ENCODE measurements at regions not wholly inside any gene's neighbourhood (a gene's known extent, or its start where the extent isn't known, plus 50 kb on each side); places are given as distances from the start of the nearest gene placed in this dataset.

- no peak overlapping the region for H3K4me3 ChIP-seq (ENCODE audit: low read depth, low read length)
Observed at GRCh38 chr15:70198441-70199123, 100.9 kb upstream of the TLE3 start.

- H3K4me3 ChIP-seq (ENCODE audit: low read depth, low read length) = no peak overlapping the region
Observed at GRCh38 chr15:70197945-70198361, 100.2 kb upstream of the TLE3 start.

- H3K4me3 ChIP-seq (ENCODE audit: low read depth, low read length) = no peak overlapping the region
Observed at GRCh38 chr15:70197318-70197944, 99.7 kb upstream of the TLE3 start.

GRCh38 chr15:70196372-70197316 lies 98.9 kb upstream of the TLE3 start:
- no peak overlapping the region for H3K4me3 ChIP-seq (ENCODE audit: low read depth, low read length)

DNA sequence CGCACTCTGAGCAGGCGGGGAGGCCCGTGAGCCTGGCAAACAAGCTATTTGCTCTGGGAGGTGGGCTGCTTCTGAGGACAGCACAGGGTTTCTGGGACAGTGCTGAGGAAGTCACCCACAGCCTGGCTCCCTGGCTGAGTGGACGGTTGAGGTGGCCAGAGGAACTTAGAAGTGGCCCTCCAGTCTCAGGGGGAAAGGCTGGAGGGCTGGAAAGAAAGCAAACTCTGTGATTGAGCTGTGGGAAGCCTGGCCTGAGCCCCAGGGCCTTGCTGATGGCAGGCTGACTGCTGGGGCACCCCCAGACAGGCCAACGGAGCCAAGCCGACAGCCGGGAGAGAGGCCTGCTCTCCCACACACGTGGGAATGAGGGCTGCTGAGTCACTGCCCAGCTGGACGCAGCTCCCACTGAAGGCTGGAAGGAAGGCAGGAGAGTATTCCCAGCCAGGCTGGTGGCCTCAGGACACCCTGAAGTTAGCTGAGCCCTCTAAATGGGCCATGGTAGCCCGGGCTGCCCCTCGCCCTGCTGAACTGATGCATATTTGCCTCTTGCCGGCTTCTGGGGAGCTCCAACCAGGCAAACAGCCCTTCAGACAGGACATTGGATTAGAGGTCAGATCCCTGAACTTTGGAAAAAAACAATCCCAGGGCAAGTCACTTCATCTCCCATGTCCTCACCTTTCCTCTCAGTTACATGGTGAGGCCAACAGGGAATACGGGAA lies 98.0 kb upstream of the TLE3 start:
- no peak overlapping the region for H3K4me3 ChIP-seq (ENCODE audit: low read depth, low read length)

- H3K4me3 ChIP-seq (ENCODE audit: low read depth, low read length) = no peak overlapping the region
Observed at GRCh38 chr15:70195171-70195570, 97.5 kb upstream of the TLE3 start.

GRCh38 chr15:70194266-70194665 lies 96.5 kb upstream of the TLE3 start:
- no peak overlapping the region for H3K4me3 ChIP-seq (ENCODE audit: low read depth, low read length)

DNA sequence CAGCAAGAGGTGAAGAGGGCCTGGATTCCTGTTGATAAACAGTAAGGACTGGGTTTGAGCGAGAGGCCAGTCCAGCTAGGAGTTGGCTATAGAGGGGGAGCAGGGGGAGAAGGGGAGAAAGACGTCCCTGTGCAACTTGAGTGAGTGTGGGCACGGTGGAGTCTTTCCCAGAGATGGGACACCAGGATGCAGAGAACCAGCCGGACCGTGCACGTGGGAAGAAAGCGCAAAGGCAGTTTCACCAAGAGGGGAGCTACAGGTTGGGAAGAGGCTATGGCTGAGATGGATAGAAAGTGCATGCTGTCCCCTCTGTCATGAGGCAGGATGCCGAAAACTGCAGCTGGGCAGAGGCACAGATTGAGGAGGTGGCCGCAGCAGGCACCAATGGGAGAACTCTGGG lies 96.0 kb upstream of the TLE3 start:
- H3K4me3 ChIP-seq (ENCODE audit: low read depth, low read length) = no peak overlapping the region

- H3K4me3 ChIP-seq (ENCODE audit: low read depth, low read length) = no peak overlapping the region
Observed at GRCh38 chr15:70192490-70192889, 94.8 kb upstream of the TLE3 start.

GRCh38 chr15:70192041-70192440 lies 94.3 kb upstream of the TLE3 start:
- H3K4me3 ChIP-seq (ENCODE audit: low read depth, low read length) = no peak overlapping the region

DNA sequence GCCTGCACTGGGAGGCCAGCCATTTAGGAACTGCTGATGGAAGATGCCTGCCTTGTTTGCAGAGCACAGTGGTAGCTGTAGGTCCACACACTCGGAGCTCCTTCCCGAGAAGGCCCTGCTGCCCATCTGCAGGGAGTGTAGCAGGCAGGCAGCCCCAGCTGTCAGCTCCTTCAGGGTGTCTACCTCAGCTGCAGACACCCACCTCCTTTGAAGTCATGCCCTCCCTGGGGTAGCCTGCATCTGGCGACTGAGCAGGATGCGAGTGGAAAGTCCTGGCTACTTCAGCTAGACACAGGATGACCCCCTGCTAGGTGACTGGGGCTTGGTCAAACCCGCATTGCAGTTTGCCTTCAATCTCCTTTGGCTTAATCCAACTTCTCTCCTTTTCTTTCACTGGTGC lies 93.2 kb upstream of the TLE3 start:
- H3K4me3 ChIP-seq (ENCODE audit: low read depth, low read length) = no peak overlapping the region

DNA sequence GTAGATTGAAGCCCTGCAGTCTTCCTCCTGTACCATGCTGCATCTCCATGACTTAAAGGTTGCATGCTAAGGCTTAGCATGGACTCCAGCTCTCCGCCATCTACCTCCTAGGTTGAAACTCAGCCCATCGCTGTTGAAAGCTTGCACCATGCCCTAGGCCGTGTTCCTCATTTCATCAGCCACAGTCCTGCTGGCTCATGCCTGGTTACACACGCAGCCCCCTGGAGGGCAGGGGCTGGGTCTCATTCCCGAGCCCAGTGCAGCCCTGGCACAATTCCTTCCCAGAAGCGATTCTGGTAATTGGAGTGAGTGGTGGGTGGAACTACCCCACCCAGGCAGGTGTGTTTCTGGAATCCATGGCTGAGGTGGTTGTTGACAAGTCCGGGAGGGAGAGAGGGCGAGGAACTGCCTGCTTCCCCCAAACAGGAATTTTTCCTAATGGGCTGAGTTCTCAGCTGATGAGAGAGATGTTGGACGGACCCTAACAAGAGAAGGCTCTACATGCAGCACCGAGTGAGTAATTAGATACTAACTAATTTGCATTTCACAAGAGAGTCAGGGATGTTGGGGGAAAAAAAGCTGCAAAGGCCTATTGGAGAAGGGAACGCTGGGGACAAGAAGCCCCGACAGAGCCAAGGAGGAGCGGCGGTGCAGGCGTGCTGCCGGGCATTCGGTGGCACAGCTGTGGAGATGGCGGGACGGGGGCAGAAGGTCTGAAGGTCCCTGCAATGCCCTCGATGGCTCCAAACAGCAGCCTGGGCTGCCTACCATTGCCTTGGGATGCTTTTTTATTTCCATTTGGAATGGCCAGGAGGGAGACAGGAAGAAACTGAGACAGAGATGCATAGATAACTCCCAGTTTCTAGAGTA lies 92.3 kb upstream of the TLE3 start:
- no peak overlapping the region for H3K4me3 ChIP-seq (ENCODE audit: low read depth, low read length)

DNA sequence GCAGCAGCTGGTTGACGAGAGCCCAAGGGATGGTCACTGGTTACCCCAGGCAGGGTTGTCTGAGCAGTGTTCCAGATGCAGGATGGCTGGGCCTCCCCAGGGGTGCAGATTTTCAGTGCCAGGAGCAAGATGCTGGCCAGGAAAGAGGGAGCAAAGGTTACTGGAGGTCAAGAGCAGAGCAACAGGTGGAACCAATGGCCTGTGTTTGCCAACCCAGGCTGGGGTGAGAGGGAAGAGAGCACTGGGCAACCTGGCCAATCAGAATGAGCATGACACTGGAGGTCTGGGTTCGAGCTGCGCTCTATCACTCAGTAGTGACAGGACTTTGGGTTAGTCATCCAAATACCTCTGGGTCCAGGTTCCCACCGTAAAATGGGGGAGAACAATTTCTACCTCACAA lies 90.6 kb upstream of the TLE3 start:
- no peak overlapping the region for H3K4me3 ChIP-seq (ENCODE audit: low read depth, low read length)

DNA sequence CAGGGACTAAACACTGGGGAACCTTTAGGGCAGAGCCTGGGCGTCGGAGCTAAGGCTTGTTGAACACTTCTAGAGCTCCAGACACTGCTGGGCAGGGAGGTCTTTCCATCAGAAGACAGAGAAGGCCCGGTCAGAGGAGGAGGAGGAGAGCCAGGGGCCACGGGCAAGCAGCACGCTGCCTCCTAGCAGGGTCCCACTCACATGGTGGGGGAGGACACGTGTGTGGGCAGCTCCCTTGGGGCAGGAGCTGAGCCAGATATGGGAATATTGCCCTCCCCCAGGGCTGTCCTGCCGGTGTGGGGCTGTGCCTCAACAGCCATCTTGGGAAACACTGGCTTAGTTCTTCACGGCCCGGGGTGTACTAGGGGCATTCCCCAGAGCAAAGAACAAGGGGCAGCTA lies 89.6 kb upstream of the TLE3 start:
- no peak overlapping the region for H3K4me3 ChIP-seq (ENCODE audit: low read depth, low read length)

GRCh38 chr15:70186152-70186551 lies 88.4 kb upstream of the TLE3 start:
- H3K4me3 ChIP-seq (ENCODE audit: low read depth, low read length) = no peak overlapping the region

DNA sequence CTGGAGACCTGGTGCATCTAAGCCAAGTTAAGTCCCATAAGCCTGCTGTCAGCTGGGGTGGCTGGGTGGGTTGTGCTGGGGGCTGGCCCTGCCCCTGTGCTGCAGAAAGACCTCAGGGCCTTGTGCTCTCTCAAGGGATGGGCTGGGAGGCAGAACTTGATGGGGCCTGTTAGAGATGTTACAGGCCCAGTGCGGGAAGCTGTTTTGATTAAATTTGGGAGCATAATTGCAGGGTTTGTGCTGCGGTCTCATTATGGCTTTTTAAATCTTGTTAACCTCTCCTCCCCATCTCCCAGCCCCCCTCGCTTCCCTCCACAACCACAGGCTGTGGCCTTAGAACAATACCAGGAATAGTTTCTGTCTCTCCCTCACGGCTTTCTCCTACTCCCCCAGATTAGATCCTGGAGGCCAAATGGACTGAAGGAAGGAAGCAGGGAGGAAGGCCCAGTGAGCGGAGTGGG lies 87.6 kb upstream of the TLE3 start:
- no peak overlapping the region for H3K4me3 ChIP-seq (ENCODE audit: low read depth, low read length)

DNA sequence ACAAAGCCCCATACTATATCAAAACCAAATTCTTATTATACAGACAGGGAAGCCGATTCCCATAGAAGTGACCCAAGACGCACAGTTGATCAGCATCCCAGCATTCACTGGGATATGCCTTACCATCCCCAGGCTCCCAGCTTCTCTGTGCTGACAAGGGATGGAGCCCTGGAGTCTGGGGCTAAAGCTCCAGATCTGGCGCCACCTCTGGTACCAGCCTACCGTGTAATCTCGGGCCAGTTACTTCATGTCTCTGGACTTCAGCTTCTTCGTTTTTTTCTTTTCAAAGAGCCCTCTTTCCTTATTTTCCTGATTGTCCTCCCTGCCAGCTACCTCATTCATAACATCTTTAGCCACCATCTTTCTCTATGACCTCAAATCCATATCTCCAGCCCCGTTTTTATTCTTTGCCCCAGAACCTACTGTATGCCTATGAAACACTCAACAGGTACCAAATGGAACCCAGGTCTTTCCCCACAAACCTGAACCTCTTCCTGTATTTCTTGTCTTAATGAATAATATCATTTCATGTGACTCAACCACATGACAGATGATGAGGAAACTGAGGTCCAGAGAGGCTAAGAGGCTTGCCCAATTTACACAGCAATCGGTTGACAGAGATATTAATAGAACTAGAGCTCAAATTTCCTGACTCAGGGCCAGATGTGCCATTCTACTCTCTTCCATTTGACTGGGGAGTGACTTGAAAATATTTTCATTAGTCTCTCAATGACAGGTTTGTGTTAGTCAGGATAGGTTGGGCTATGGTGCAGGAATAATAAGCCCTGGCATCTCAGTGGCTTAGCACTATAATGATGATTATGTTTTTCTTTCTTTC lies 85.4 kb upstream of the TLE3 start:
- no peak overlapping the region for H3K4me3 ChIP-seq (ENCODE audit: low read depth, low read length)

DNA sequence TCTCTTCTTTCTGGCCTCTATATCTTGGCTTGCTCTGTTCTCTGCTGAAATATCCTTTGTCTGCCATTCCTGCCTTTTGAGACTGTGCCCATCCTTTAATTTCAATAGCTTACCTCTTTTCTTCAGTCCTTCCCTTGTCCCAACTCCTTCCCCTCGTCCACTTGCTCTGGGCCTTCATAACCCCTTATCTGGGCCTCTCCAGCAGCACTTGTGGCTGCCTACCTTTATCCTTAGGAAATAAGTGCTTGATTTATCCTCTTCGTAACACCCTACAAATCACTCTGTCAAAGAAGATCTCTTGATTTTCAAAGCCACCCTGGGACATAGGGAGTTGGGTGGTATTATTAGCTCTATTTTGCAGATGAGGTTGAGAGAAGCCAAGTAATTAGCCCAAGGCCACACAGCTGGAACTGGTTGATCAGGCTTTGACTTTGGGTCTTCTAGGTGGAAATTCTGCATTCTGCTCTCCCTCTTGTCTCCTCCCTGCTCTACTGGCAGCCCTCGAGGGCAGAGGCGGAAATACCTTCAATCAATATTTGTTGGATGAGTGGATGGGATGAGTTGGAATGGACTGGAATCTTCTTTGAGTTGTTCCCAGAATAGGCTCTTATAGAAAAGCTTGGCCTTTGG lies 84.0 kb upstream of the TLE3 start:
- no peak overlapping the region for H3K4me3 ChIP-seq (ENCODE audit: low read depth, low read length)

All from iPS-11a (cell line).